Stimulated activated CD4-positive, alpha-beta T cell treated with anti-CD3 and anti-CD28 coated beads, Interleukin-15, amount 100 ng/mL, for 48 hours (primary cell): ENCODE measurements at regions not wholly inside any gene's neighbourhood (a gene's known extent, or its start where the extent isn't known, plus 50 kb on each side); places are given as distances from the start of the nearest gene placed in this dataset.
"Not testable (repeated sequence)": the region's sequence is repeated elsewhere in the genome, so short reads cannot be mapped to it uniquely, and the experiment has no call there.

Source experiments
- DNase-seq, 2 donors: peaks; one replicate each; pipeline ENCODE4 v3.0.0-alpha.2; 2020; ENCODE audit warnings: low read depth in 2 of 2

DNA sequence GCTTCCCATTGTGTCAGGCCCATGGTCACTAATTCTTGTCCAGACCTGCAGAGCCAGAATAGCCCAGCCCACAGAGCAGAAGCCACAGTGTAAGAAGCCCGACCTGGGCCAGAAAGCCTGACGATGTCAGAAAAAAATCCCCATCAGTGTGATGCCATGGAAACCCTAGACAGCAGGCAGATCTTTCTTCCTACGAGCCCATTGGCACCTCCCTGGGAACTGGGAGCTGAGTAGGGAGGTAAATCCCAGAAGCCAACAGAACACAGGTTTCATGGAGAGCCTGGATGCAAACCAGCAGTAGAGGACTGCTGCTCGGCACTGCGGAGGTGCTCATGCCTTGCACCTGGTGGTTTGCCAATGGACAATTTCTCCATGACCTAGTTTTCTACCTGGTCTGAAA lies 82.2 kb upstream of the SLC22A16 start:
- no peak for DNase-seq

DNA sequence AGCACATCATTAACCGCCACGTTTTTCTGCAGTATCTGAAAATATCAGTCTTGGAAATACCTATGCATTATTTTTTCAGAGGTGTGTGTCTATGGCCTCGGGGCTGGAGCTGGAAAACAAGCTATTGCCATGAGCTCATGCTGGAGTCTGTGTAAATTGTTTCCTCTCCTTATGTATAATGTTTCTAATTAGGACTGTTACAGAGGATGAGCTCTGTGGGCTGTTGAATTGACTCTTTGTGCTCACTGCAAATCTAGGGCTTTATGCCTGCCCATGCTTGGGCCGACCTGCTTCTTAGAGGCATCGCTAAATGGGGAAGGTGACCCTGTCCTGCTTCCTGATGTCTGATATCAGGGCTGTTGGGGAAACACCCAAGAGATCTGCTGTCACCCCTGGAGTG lies 80.8 kb upstream of the SLC22A16 start:
- DNase-seq, result no peak

DNA sequence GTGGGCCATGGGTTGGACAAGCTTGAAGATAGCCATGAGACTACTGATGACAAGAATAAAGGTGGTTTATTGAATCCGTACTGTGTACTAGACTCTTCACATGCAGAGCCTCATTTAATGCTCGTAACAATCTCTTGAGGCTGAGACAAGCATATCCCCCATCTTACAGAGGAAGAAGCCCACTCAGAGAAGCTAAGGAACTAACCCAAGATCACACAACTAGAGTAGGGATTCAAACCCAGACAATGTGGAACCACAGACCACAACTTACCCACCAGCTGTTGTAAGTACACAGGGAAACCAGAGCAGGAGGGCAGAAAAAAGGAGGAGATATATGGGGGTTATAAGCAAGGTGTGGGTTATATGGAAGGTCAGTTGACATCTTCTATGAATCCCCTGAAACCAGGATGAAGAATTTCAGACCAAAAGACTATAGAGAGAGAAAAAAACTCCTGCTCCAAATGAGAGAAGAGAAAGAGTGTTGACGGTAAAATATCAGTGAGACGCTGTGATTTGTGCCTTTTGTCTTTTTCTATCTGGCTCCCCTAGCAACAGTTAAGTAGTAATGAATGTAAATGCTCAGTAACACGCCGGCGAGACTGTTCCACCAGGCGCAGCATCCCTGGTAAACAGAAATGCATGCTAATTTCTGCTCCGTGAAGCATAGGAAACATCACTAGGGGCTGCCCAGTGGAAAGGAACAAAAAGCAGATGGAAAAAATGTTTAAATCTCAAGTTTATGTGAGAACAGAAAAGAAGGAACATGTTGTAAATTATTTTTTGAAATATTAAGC lies 80.1 kb upstream of the SLC22A16 start:
- no peak for DNase-seq

DNA sequence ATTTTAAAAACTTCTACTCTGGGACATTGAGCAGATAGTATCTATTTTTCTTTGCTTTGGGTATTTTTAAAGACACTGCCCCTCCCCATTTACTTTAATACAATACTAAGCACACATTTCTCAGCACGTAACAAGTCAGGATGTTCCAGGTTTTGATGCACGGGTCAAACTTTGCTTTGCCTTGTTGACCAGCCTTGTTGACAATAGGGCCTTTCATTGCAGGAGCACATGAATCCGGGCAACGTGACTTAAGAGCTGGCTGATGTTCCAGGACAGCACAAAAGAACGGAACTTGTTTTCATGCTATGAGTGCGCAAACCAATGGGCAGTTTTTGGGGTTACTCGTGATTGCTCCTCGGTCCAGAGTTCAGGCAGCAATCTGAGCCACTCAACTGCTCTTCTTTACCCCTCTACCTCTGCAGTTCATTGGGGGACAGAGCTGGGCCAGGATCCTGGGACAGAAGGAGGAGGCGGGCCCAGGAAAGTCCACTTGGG lies 78.6 kb upstream of the SLC22A16 start:
- DNase-seq, result no peak

DNA sequence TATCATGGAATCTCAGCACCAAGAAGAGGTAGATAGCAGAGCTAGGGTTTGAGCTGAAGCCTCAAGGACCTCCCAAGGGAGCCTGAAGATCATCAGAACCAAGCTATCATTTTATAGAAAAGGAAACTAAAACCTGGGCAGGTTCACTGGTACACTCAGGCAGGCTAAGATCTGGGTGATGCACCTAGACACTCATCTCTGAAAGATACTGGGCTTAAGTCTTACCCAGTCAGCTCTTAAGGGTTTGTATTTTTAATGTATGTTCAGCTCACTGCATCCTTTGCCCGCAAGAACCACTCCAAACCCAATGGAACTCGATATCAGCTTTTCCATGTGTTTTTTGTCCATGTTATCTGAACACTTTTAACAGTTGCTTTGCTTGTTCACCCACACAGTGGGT lies 78.0 kb upstream of the SLC22A16 start:
- DNase-seq, result no peak

DNA sequence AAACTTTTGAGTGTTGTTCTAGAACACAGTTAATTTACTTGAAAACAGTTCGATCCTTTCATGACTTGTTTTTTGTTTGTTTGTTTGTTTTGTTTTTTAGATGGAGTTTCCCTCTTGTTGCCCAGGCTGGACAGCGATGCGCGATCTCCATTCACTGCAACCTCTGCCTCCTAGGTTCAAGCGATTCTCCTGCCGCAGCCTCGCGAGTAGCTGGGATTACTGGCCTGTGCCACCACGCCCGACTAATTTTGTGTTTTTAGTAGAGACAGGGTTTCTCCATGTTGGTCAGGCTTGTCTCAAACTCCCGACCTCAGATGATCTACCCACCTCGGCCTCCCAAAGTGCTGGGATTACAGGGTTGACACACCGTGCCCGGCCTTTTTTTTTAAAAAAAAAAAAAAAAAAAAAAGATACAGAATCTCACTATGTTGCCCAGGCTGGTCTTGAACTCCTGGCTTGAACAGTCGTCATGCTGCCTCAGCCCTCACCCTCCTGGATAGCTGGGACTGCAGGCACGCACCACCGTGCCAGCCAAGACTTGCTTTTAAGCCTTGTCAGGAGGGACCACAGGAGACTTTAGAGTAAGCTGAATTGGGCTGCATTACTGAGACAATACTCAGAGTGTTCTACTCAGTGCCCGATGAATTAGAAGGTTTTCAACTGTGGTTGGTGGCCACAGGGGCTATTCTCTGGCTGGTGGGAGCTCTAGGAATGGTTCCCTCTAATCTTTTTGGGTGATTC lies 76.7 kb upstream of the SLC22A16 start:
- DNase-seq, result no peak

DNA sequence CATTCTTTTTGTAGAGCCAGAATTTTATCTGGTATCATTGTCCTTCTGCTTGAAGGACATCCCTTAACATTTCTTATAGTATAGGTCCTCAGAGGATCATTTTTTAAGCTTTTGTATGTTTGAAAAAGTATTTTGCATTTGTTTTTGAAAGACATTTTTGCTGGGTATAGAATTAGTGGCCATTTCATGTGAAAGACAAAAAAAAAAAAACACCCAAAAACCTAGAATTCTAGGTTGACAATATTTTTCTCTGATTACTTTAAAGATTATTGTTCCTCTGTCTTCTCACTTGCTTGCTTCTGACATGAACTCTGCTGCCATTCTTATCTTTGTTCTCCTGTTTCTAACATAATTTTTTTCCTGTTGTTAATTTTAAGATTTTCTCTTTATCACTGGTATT lies 75.7 kb upstream of the SLC22A16 start:
- DNase-seq, result no peak

DNA sequence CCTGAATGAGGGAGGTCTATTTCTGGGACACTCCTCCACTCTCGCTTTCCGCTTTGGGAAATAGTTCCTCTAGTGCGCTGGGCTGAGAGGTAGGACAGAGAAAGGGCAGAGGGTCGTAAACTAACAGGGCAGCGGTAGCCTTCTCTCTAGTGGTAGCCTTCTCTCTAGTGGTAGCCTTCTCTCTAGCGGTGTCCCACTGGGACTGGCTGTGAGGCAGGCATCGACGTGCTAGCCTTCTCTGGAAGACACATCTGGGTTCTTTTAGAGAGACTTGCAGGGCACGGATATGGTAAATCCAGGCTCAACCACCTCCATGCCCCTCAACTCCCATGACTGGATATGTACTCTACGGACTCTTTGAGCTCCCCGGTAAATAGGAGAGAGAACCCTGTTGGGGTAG lies 74.7 kb upstream of the SLC22A16 start:
- DNase-seq, result no peak

DNA sequence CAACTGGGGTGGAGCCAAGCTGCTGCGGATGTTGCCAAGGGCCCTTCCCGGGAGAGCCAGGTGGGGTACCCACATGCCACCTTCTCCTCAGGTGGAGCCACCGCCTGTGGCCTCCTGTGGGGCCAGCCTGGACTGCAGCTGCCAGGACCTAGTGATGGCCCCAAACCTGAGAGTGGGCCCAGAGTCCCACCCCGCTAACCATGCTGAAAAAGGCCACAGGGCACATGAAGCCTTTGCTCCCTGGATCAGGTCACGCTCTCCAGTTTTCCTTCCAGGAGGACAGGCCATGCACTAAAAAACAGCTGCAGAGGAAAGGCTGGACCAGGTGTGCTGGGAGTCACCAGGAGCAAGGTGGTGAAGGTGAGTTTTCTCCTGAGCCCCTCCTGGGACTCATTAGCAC lies 73.9 kb upstream of the SLC22A16 start:
- no peak for DNase-seq

DNA sequence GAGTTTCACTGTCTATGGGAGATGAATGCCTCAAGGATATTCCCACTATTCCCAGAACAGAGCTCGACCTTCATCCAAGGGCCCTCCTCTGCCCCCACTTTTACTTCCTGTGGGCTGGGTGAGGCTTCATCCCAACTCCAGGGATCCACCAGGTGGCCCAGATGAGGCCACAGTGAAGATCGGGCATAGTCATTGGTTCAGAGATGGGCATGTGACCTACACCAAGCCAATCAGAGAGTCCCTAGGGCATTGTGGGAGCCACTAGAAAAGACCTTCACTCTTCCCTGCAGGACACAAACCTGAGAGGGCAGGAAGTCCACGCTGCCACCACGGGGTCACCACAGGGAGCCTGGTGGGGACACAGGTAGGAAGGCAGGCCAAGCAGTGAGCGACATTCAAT lies 72.9 kb upstream of the SLC22A16 start:
- no peak for DNase-seq

DNA sequence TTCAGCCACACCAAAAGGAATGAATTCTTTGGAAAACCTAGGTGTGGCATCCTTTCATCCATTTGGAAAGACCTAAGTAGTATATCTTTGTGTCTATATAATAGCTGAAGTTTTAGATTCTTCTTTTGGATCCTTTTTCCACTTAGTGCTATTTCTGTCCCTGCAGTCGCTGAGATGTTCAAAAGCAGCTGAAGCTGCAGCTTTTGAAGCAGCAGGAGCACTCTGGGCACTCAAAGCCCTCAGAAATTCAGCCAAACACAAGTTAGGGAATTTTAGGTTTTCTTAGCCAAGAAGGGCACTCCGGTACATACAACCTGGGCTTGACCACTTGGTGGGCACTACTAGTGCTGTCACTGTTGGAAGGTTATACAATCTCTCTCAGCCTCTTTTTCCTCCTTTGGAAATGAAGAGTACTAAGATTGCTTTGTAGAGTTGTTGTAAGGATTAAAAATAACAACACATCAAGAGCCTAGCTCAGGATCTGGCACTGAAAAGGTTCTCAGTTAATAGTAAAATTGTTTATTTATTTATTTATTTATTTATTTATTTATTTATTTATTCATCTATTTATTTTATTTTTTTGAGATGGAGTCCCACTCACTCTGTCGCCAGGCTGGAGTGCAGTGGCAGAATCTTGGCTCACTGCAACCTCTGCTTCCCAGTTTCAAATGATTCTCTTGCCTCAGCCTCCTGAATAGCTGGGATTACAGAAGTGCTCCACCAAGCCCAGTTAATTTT lies 71.9 kb upstream of the SLC22A16 start:
- no peak for DNase-seq

DNA sequence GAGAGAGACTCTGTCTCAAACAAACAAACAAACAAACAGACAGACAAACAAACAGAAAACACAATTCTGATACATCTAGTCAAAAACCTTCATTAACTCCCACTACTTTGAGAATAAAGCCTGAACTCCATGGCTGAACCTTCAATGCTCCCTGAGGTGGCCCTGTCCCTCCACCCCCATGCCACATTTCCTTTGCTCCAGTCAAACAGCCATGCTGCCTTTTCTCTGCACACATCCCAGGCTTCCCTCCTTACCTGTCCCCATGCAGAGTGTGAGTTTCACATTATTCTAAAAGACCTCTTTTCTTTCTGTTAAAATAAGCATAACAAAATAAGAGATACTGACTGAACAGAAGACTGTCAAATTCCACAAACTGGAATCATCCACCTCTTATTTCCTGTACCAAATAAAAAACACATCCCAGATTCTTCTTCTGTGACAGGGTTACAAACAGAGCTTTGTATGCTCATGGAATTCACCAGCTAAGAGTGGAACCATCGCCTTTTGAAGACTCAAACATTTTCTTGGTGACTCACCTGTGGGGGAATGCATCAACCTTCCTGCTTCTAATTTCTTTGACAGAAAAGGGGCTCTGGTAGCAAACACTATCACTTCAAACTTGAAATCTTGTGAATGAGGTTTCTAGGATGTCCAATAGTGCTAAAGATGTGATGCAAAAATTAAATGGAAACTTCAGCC lies 71.0 kb upstream of the SLC22A16 start:
- DNase-seq, result no peak

DNA sequence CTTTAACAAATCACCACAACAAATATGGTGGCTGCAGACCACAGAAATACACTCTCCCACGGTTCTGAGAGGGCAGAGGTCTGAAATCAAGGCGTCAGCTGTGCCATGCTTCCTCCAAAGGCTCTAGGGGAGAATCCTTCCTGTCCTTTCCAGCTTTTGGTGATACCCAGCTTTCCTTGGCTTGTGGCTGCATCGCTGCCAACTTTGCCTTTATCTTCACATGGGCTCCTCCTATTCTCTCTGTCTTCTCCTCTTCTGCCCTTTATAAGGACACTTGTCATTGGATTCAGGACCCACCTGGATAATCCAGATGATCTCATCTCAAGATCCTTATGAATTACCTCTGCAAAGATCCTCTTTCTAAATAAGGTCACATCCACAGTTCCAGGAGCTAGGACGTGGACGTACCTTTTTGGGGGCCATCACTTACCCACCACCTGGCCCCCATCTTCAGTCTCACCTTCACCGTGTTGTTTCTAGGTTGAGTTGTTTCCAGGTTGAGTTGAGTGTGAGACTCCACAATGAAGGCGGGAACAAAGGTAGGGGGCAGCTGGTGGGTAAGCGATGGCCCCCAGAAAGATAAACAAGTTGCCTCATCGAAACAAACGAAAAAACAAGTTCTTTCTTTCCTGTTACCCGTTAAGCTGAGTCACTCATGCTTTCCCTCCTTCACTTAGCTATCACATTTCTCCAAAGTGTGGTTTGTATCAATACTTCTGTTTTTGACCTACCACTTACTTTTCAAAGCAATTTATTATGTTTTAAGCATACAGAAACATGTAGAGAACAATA lies 68.9 kb upstream of the SLC22A16 start:
- no peak for DNase-seq

DNA sequence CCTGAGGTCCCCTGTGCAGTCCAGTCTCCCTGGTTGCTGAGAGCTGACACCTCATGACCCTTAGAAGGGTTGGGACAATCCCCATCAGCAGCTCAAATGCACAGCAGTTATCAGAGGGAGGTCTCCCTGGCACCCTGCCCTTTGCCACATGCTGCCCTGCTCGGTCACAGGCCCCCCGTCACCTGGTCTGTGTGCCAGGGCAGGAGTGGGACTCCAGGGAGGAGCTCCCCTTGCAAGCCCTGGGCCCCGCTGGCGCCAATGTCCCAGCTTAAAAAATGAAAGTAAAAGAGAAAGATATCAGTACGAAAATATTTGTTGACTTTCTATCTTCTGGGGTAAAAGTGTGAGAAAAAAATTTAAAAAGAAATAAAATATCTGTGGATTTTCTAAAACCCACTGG lies 68.1 kb upstream of the SLC22A16 start:
- no peak for DNase-seq

DNA sequence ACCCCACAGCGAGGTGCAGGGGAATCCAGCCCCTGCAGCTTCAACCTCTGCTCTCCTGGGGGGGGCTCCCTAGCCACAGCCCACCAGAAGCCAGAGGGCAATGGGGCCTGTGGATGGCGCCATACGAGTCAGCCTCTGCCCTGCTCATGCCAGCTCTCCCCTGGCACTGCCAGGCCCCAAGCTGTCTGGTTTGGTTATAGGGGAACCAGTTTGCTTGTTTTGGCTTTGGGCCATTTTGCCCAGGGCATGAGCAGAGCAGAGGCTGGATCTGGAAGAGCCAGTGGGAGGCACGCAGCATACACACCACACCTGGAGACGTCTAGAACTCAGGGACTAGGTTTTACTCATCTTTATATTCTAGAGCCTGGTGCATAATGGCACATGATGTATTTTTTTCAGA lies 66.7 kb upstream of the SLC22A16 start:
- no peak for DNase-seq

DNA sequence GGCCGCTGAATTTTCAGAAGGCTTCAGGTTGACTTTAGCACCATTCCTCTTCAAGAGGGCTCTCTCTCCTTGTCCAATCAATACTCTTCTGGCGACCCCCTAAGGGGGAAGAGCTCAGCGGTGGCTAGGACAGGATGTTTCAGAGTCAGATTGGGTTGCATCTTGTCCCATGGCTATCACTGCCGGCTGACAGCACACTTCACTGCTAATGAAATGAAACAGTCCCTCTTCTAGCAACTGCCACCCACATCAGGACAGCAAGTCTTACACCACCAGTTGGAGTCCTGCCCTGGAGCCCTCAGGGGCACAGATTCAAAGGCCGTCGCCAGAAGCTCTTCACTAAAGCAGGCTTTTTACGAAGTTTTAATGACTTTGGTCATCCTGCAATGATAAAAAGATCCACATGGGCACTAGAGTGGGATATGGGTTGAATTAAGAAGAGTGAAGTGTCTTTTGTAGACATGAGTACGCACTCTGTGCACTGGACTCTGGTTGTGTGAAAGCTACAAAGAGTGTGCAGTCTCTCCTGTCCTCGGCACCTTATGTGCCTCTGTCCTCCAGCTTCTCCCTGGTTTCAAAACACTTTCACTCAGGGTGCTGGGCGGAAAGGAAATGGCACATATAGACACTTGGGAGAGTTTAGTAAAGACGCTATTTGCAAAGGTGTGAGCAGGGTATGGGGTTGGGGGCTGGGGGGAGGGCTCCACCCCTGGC lies 66.1 kb upstream of the SLC22A16 start:
- no peak for DNase-seq

DNA sequence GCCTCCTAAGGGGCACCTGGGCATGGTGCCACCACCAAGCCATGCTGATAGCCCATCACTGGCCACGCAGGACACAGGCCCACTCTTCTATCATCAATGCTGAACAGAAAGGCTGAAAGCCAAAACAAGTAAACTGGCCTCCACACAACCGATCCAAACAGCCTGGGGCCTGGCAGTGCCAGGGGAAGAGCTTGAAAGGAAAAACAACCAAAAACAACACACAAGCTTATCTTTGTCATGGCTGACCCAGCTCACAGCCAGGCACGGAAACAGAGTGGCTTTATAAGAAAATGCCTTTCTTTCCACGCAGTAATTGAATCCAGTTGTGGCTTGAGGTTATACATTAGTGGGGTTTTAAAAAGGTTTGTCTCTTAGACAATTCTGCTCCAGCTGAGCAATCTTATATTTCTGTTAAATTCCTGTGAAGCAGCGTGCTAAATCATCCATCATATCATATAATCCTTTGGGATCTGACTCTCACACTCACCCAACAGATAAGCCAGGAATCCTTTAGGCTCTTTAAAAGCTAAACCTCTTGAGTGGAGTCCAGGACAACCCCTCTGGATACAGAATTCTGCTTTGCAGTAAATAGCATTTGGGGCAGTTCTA lies 65.4 kb upstream of the SLC22A16 start:
- no peak for DNase-seq

DNA sequence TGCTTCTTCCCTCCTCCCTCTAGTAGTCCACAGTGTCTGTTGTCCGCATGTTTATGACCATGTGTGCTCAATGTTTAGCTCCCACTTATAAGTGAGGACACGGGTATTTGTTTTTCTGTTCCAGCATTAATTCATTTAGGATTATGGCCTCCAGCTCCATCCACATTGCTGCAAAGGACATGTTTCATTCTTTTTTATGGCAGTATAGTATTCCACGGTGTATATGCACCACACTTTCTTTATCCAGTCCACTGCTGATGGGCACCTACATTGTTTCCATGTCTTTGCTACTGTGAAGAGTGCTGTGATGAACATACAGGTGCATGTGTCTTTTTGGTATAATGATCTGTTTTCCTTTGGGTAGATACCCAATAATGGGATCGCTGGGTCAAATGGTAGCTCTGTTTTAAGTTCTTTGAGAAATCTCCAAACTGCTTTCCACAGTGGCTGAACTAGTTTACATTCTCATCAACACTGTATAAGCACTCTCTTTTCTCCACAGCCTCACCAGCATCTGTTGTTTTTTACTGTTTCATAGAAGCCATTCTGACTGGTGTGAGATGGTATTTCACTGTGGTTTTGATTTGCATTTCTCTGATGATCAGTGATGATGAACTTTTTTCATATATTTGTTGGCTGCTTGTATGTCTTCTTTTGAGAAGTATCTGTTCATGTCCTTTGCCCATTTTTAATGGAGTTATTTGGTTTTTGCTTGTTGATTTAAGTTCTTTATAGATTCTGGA lies 63.0 kb upstream of the SLC22A16 start:
- not testable (repeated sequence) for DNase-seq

DNA sequence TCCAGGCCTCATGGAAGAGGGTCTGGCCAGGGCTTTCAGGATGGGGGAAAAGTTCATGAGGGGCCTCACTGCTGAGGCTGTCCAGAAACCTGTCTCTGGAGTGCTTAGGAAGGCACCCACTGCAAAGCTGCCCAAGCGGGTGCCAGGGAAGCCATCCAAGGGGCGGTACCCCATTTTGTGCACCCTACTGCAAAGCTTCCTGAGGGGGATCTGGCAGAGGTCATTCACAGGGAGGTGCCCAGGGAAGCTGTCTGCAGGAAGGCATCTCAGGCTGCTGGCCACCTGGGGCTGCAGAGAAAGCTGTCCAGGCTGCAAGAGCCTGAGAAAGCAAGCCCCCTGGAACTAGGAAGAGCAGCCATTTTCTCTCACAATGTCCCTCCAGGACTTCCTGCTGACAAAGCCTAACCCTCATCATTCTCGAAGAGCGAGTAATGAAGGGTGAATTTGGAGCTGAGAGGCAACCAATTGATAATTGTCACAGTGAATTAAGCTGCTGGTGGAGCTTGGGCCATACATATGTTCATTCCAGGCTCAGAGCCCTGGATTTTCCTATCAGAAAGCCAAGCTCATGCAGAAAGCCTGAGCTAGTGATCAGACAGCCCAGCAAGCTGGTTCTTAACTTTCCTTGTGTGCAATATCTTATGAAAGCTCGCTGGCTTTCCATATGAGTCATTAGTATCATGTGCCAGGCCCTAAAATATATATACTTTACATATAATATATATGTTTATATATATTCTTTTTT lies 62.2 kb upstream of the SLC22A16 start:
- DNase-seq, result no peak
